Left renal cortex interstitium (tissue), 4 donors: ENCODE measurements at regions not wholly inside any gene's neighbourhood (a gene's known extent, or its start where the extent isn't known, plus 50 kb on each side); places are given as distances from the start of the nearest gene placed in this dataset.

Experiments
- DNase-seq, 4 donors: peaks; one replicate each; pipeline ENCODE4 v3.0.0-alpha.2; 2013; ENCODE audit warnings: low read depth in 4 of 4, low spot score in 2 of 4, missing footprints in 1 of 4

GRCh38 chr4:35760807-35761206, 483.5 kb downstream of the ARAP2 start:
- DNase-seq, result no peak

GRCh38 chr4:35771571-35771970, 472.7 kb downstream of the ARAP2 start:
- peak in 3 of 4 donors; percentile 2 to 7 (median 5) for DNase-seq

GRCh38 chr4:35772291-35772690, 472.0 kb downstream of the ARAP2 start:
- DNase-seq, result no peak

GRCh38 chr4:35789899-35790574, 454.3 kb downstream of the ARAP2 start:
- no peak for DNase-seq

GRCh38 chr4:35793045-35793722, 451.1 kb downstream of the ARAP2 start:
- DNase-seq, result no peak

GRCh38 chr4:35793766-35794165, 450.5 kb downstream of the ARAP2 start:
- no peak for DNase-seq

GRCh38 chr4:35800669-35801068, 443.6 kb downstream of the ARAP2 start:
- DNase-seq, result no peak

- no peak for DNase-seq
Observed at GRCh38 chr4:35802644-35803043, 441.7 kb downstream of the ARAP2 start.

GRCh38 chr4:35818520-35818919, 425.8 kb downstream of the ARAP2 start:
- DNase-seq, result no peak

- DNase-seq, result no peak
Observed at GRCh38 chr4:35820003-35820402, 424.3 kb downstream of the ARAP2 start.

- DNase-seq, result no peak
Observed at GRCh38 chr4:35824231-35824630, 420.1 kb downstream of the ARAP2 start.

- no peak for DNase-seq
Observed at GRCh38 chr4:35835893-35836292, 408.4 kb downstream of the ARAP2 start.

GRCh38 chr4:35836596-35836995, 407.7 kb downstream of the ARAP2 start:
- DNase-seq, result no peak

- DNase-seq, result no peak
Observed at GRCh38 chr4:35867057-35867456, 377.3 kb downstream of the ARAP2 start.

- DNase-seq, result no peak
Observed at GRCh38 chr4:35872273-35872672, 372.0 kb downstream of the ARAP2 start.

GRCh38 chr4:35879479-35879878, 364.8 kb downstream of the ARAP2 start:
- no peak for DNase-seq

GRCh38 chr4:35883108-35883507, 361.2 kb downstream of the ARAP2 start:
- DNase-seq, result no peak

GRCh38 chr4:35884714-35885480, 359.4 kb downstream of the ARAP2 start:
- DNase-seq, result no peak

GRCh38 chr4:35897808-35898207, 346.5 kb downstream of the ARAP2 start:
- DNase-seq, result no peak

- no peak for DNase-seq
Observed at GRCh38 chr4:35900286-35901243, 343.7 kb downstream of the ARAP2 start.

GRCh38 chr4:35912174-35912573, 332.1 kb downstream of the ARAP2 start:
- no peak for DNase-seq
